Keratinocyte (primary cell): ENCODE measurements at regions not wholly inside any gene's neighbourhood (a gene's known extent, or its start where the extent isn't known, plus 50 kb on each side); places are given as distances from the start of the nearest gene placed in this dataset.

Experiments
- DNase-seq: peaks from one replicate; pipeline ENCODE4 v3.0.0-alpha.2; 2011; ENCODE audit warnings: low read depth, missing footprints, low spot score
- FAIRE-seq: peaks from 2 replicates; lab custom pipeline; 2011; peaks lifted over from hg19 to GRCh38; lab: Jason Lieb, UNC
- H2AFZ ChIP-seq: 2 replicates; pipeline ENCODE4 v1.6.0; 2012; ENCODE audit warnings: low read length, control low read depth, inconsistent platforms; ENCODE audit not compliant: control insufficient read depth
- H3K27ac ChIP-seq: 2 replicates; pipeline ENCODE4 v1.5.1; 2011; ENCODE audit warnings: low read length; ENCODE audit not compliant: control insufficient read depth, insufficient read depth
- H3K27me3 ChIP-seq: 3 replicates; pipeline ENCODE4 v1.6.0; 2011; ENCODE audit warnings: low read length; ENCODE audit not compliant: control insufficient read depth, insufficient read depth; ENCODE audit errors: extremely low read depth
- H3K36me3 ChIP-seq, 2 experiments: 2 replicates in 1 of 2; 3 replicates in 1 of 2; pipeline ENCODE4 v1.5.1; 2011; ENCODE audit warnings: low read length in 2 of 2, mild to moderate bottlenecking in 1 of 2; ENCODE audit not compliant: control insufficient read depth in 2 of 2, insufficient read depth in 2 of 2; ENCODE audit errors: extremely low read depth in 1 of 2
- H3K4me1 ChIP-seq: 3 replicates; pipeline ENCODE4 v1.5.1; 2011; ENCODE audit warnings: low read length; ENCODE audit not compliant: control insufficient read depth, insufficient read depth; ENCODE audit errors: extremely low read depth
- H3K4me2 ChIP-seq: 3 replicates; pipeline ENCODE4 v1.6.0; 2011; ENCODE audit warnings: low read depth, low read length; ENCODE audit not compliant: control insufficient read depth, insufficient read depth; ENCODE audit errors: extremely low read depth
- H3K4me3 ChIP-seq, 3 experiments: fragments of 200-600 bp in 1 of 3; sonication (generic) in 1 of 3; 2 replicates in 2 of 3; 3 replicates in 1 of 3; pipeline ENCODE4 v1.5.1; 2011 to 2016; ENCODE audit warnings: low read length in 3 of 3, mild to moderate bottlenecking in 3 of 3, control low read depth in 2 of 3, inconsistent platforms in 1 of 3, low read depth in 1 of 3, mixed read lengths in 1 of 3, mixed run types in 1 of 3, moderate library complexity in 1 of 3; ENCODE audit not compliant: control insufficient read depth in 2 of 3, insufficient read depth in 2 of 3; ENCODE audit errors: extremely low read depth in 1 of 3
- H3K79me2 ChIP-seq: 2 replicates; pipeline ENCODE4 v1.6.0; 2012; ENCODE audit warnings: low read length; ENCODE audit not compliant: control insufficient read depth, insufficient read depth
- H3K9ac ChIP-seq: 3 replicates; pipeline ENCODE4 v1.6.0; 2011; ENCODE audit warnings: low read length; ENCODE audit not compliant: control insufficient read depth, insufficient read depth; ENCODE audit errors: extremely low read depth
- H3K9me1 ChIP-seq: 3 replicates; pipeline ENCODE4 v1.6.0; 2011; ENCODE audit warnings: low read length; ENCODE audit not compliant: control insufficient read depth, insufficient read depth; ENCODE audit errors: extremely low read depth
- H3K9me3 ChIP-seq: 2 replicates; pipeline ENCODE4 v1.5.1; 2012; ENCODE audit warnings: low read depth, low read length; ENCODE audit not compliant: control insufficient read depth
- H4K20me1 ChIP-seq: 3 replicates; pipeline ENCODE4 v1.6.0; 2011; ENCODE audit warnings: low read length; ENCODE audit not compliant: control insufficient read depth, insufficient read depth; ENCODE audit errors: extremely low read depth
- EZH2 ChIP-seq: IDR thresholded peaks from one replicate; pipeline ENCODE4 v1.6.1; 2012; ENCODE audit warnings: inconsistent platforms, mild to moderate bottlenecking, low read length, moderate library complexity
- dilution Hi-C: fragments of 300-500 bp; cut with MboI; formaldehyde crosslinking; loops from one replicate; pipeline ENCODE4 v1.7.0; 2020; ENCODE audit warnings: low sequenced_read_pairs; ENCODE audit not compliant: extremely low pct_ligation_motif_present
- TF ChIP-seq, protein P1 (sequence below), 3 experiments: IDR thresholded peaks in 1 of 3; conservative IDR thresholded peaks in 1 of 3; optimal IDR thresholded peaks in 1 of 3; 2 replicates in 2 of 3; 3 replicates in 1 of 3; pipeline versions ENCODE3 to v1.5.1; 2011; ENCODE audit warnings: low read length in 3 of 3, mild to moderate bottlenecking in 3 of 3, moderate library complexity in 2 of 3, control low read depth in 1 of 3, inconsistent platforms in 1 of 3; ENCODE audit not compliant: insufficient read depth in 2 of 3; ENCODE audit errors: extremely low read depth in 1 of 3

DNA sequence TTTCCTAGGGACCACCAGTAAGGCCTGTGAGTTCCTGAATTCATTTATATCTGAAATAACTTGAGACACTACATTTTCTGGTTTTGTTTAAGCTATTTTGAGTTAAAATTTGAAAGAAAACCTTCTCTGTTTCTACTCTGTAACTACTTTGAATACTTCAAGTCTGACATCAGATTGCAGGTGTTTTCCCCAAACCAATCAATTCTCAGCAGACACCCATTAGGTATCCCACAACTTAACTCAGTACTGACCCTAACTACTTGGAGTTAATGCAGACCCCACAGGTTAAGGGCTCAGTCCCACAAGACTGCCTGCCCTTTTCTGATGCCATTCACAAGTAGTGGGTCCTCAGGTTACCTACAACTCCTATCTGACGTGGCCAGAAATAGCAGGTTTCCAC, 1100.0 kb upstream of the SLIT2 start:
- Histone ChIP-seq H3K4me2 (no peak overlapping the region), H4K20me1 (no peaks in the 10 kb centered on the region), H3K4me1 (no peaks in the 10 kb centered on the region), H3K9me3 (no peaks in the 10 kb centered on the region), H3K27ac (no peak overlapping the region), H3K79me2 (no peaks in the 10 kb centered on the region), H2AFZ (no peak overlapping the region), H3K9me1 (no peaks in the 10 kb centered on the region), H3K9ac (no peak overlapping the region), H3K27me3 (no peaks in the 10 kb centered on the region), H3K36me3 (no peaks in the 10 kb centered on the region), H3K4me3 (no peak overlapping the region)
- no peak for TF ChIP-seq EZH2
- TF ChIP-seq, protein P1, sequence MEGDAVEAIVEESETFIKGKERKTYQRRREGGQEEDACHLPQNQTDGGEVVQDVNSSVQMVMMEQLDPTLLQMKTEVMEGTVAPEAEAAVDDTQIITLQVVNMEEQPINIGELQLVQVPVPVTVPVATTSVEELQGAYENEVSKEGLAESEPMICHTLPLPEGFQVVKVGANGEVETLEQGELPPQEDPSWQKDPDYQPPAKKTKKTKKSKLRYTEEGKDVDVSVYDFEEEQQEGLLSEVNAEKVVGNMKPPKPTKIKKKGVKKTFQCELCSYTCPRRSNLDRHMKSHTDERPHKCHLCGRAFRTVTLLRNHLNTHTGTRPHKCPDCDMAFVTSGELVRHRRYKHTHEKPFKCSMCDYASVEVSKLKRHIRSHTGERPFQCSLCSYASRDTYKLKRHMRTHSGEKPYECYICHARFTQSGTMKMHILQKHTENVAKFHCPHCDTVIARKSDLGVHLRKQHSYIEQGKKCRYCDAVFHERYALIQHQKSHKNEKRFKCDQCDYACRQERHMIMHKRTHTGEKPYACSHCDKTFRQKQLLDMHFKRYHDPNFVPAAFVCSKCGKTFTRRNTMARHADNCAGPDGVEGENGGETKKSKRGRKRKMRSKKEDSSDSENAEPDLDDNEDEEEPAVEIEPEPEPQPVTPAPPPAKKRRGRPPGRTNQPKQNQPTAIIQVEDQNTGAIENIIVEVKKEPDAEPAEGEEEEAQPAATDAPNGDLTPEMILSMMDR (optimal IDR thresholded peaks at IDR 0.05 in 1 of 3, IDR thresholded peaks at IDR 0.05 in 1 of 3, conservative IDR thresholded peaks at IDR 0.05 in 1 of 3; ENCODE audit: extremely low read depth in 1 of 3, insufficient read depth in 2 of 3, low read length in 3 of 3), result no peak
- dilution Hi-C loops, result no loop called here
- FAIRE-seq (no peak), DNase-seq (no peak)

DNA sequence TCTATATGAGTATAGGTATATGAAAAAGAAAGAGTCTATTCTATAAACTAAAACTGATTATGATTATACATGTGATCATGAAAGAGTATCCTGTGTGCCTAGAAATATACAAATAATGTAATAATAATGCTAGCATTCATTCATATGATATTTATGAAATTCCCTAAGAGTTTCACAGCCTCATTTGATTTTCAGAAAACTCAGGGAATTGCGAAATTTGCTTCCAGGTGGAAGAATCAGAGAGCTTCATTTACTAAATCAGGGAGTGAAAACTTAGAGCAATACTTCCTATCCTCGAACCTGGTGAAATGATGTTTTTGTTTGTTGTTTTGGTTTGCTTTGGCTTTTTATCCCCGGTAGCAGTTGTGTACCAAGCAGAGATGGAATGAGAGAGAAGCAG, 1105.7 kb upstream of the SLIT2 start:
- Histone ChIP-seq H2AFZ (no peak overlapping the region), H3K4me3 (no peak overlapping the region), H4K20me1 (no peaks in the 10 kb centered on the region), H3K27me3 (no peaks in the 10 kb centered on the region), H3K4me1 (no peaks in the 10 kb centered on the region), H3K9me3 (no peaks in the 10 kb centered on the region), H3K79me2 (no peaks in the 10 kb centered on the region), H3K27ac (no peak overlapping the region), H3K4me2 (no peak overlapping the region), H3K9me1 (no peaks in the 10 kb centered on the region), H3K36me3 (no peaks in the 10 kb centered on the region), H3K9ac (no peak overlapping the region)
- FAIRE-seq (no peak), DNase-seq (no peak)
- dilution Hi-C loops, result no loop called here
- no peak for TF ChIP-seq EZH2
- TF ChIP-seq, protein P1 (optimal IDR thresholded peaks at IDR 0.05 in 1 of 3, IDR thresholded peaks at IDR 0.05 in 1 of 3, conservative IDR thresholded peaks at IDR 0.05 in 1 of 3; ENCODE audit: extremely low read depth in 1 of 3, insufficient read depth in 2 of 3, low read length in 3 of 3), result no peak
